H9 (cell line): ENCODE measurements at regions not wholly inside any gene's neighbourhood (a gene's known extent, or its start where the extent isn't known, plus 50 kb on each side); places are given as distances from the start of the nearest gene placed in this dataset.

Source experiments
- DNase-seq: peaks from one replicate; pipeline ENCODE4 v3.0.0-alpha.2; 2017
- H2AFZ ChIP-seq: one replicate; pipeline ENCODE4 v1.6.1; 2013; ENCODE audit warnings: mild to moderate bottlenecking, low read length, control low read depth, moderate library complexity
- H2AK5ac ChIP-seq: 2 replicates; pipeline ENCODE4 v1.6.1; 2013; ENCODE audit warnings: low read length, control low read depth, mixed read lengths; ENCODE audit not compliant: insufficient read length
- H2BK120ac ChIP-seq: one replicate; pipeline ENCODE4 v1.6.1; 2013; ENCODE audit warnings: low read depth, mild to moderate bottlenecking, low read length, control low read depth, inconsistent platforms; ENCODE audit not compliant: poor library complexity, severe bottlenecking
- H2BK12ac ChIP-seq: 2 replicates; pipeline ENCODE4 v1.6.1; 2013; ENCODE audit warnings: low read length, control low read depth, mixed read lengths, low read depth; ENCODE audit not compliant: insufficient read length
- H2BK15ac ChIP-seq: 2 replicates; pipeline ENCODE4 v1.6.1; 2013; ENCODE audit warnings: low read depth, low read length, control low read depth
- H2BK20ac ChIP-seq: one replicate; pipeline ENCODE4 v1.6.1; 2013; ENCODE audit warnings: low read depth, mild to moderate bottlenecking, low read length, control low read depth, inconsistent platforms; ENCODE audit not compliant: poor library complexity, severe bottlenecking
- H2BK5ac ChIP-seq: 2 replicates; pipeline ENCODE4 v1.6.1; 2013; ENCODE audit warnings: low read length, control low read depth, mixed read lengths; ENCODE audit not compliant: insufficient read length
- H3K14ac ChIP-seq: 2 replicates; pipeline ENCODE4 v1.6.1; 2013; ENCODE audit warnings: low read length, control low read depth; ENCODE audit not compliant: insufficient read depth
- H3K18ac ChIP-seq: 2 replicates; pipeline ENCODE4 v1.6.1; 2013; ENCODE audit warnings: low read depth, mild to moderate bottlenecking, mixed read lengths, low read length, control low read depth; ENCODE audit not compliant: insufficient read length
- H3K23ac ChIP-seq: 2 replicates; pipeline ENCODE4 v1.6.1; 2013; ENCODE audit warnings: low read length, control low read depth, mixed read lengths, low read depth; ENCODE audit not compliant: insufficient read length
- H3K23me2 ChIP-seq: 2 replicates; pipeline ENCODE4 v1.6.1; 2013; ENCODE audit warnings: low read depth, mild to moderate bottlenecking, mixed read lengths, low read length, control low read depth; ENCODE audit not compliant: insufficient read length, poor library complexity, severe bottlenecking
- H3K27ac ChIP-seq: 2 replicates; pipeline ENCODE4 v1.5.1; 2013; ENCODE audit warnings: low read length, control low read depth, mixed read lengths, low read depth; ENCODE audit not compliant: insufficient read length
- H3K27me3 ChIP-seq: 2 replicates; pipeline ENCODE4 v1.6.1; 2013; ENCODE audit warnings: low read length, control low read depth, inconsistent platforms; ENCODE audit not compliant: insufficient read depth
- H3K4ac ChIP-seq: 2 replicates; pipeline ENCODE4 v1.6.1; 2013; ENCODE audit warnings: low read depth, mild to moderate bottlenecking, control low read depth, inconsistent platforms, low read length, moderate library complexity
- H3K4me1 ChIP-seq: 2 replicates; pipeline ENCODE4 v1.6.1; 2013; ENCODE audit warnings: low read length, control low read depth, inconsistent platforms; ENCODE audit not compliant: insufficient read depth
- H3K4me2 ChIP-seq: 2 replicates; pipeline ENCODE4 v1.6.1; 2013; ENCODE audit warnings: low read length, control low read depth, mixed read lengths; ENCODE audit not compliant: insufficient read length, insufficient read depth
- H3K56ac ChIP-seq: 2 replicates; pipeline ENCODE4 v1.6.1; 2013; ENCODE audit warnings: low read depth, mild to moderate bottlenecking, mixed read lengths, low read length, control low read depth; ENCODE audit not compliant: insufficient read length
- H3K79me1 ChIP-seq: 2 replicates; pipeline ENCODE4 v1.6.1; 2013; ENCODE audit warnings: low read depth, mild to moderate bottlenecking, moderate library complexity, low read length, control low read depth, inconsistent platforms; ENCODE audit not compliant: insufficient read depth, poor library complexity, severe bottlenecking
- H3K79me2 ChIP-seq: 2 replicates; pipeline ENCODE4 v1.6.1; 2013; ENCODE audit warnings: low read length, control low read depth, inconsistent platforms; ENCODE audit not compliant: insufficient read depth
- H3K9ac ChIP-seq: 2 replicates; pipeline ENCODE4 v1.6.1; 2013; ENCODE audit warnings: low read length, control low read depth, mixed read lengths; ENCODE audit not compliant: insufficient read length; ENCODE audit errors: extremely low read depth
- H3K9me3 ChIP-seq: one replicate; pipeline ENCODE4 v1.6.1; 2013; ENCODE audit warnings: low read depth, low read length, inconsistent platforms; ENCODE audit not compliant: control insufficient read depth
- H3T11ph ChIP-seq: one replicate; pipeline ENCODE4 v1.6.1; 2013; ENCODE audit warnings: mild to moderate bottlenecking, low read length, control low read depth, inconsistent platforms
- H4K20me1 ChIP-seq: one replicate; pipeline ENCODE4 v1.6.1; 2013; ENCODE audit not compliant: control insufficient read depth, insufficient read length, insufficient read depth
- H4K5ac ChIP-seq: 2 replicates; pipeline ENCODE4 v1.6.1; 2013; ENCODE audit warnings: low read depth, mild to moderate bottlenecking, mixed read lengths, low read length, control low read depth; ENCODE audit not compliant: insufficient read length
- H4K8ac ChIP-seq: replicated peaks from 2 replicates; pipeline ENCODE4 v1.6.1; 2013; ENCODE audit warnings: low read length, control low read depth, mixed read lengths, low read depth; ENCODE audit not compliant: insufficient read length
- H4K91ac ChIP-seq: 2 replicates; pipeline ENCODE4 v1.6.1; 2013; ENCODE audit warnings: low read depth, mild to moderate bottlenecking, moderate library complexity, mixed read lengths, low read length, control low read depth; ENCODE audit not compliant: insufficient read length
- H3K27ac Mint-ChIP-seq, 3 experiments: 2 replicates in 2 of 3; 3 replicates in 1 of 3; pipeline ENCODE4 v1.8.0; 2020 to 2021; ENCODE audit warnings: mixed read lengths in 3 of 3, mild to moderate bottlenecking in 1 of 3, moderate library complexity in 1 of 3
- H3K27me3 Mint-ChIP-seq: 2 replicates; pipeline ENCODE4 v1.8.0; 2021; ENCODE audit warnings: low read depth, mild to moderate bottlenecking, moderate library complexity, mixed read lengths
- H3K36me3 Mint-ChIP-seq, 3 experiments: 2 replicates in 2 of 3; 3 replicates in 1 of 3; pipeline ENCODE4 v1.8.0; 2020 to 2021; ENCODE audit warnings: low read depth in 3 of 3, mixed read lengths in 3 of 3; ENCODE audit not compliant: insufficient read depth in 1 of 3
- H3K4me1 Mint-ChIP-seq, 2 experiments: 2 replicates each; pipeline ENCODE4 v1.8.0; 2020; ENCODE audit warnings: mixed read lengths in 2 of 2
- H3K4me3 Mint-ChIP-seq, 2 experiments: 2 replicates in 1 of 2; 3 replicates in 1 of 2; pipeline ENCODE4 v1.8.0; 2020 to 2021; ENCODE audit warnings: mild to moderate bottlenecking in 2 of 2, mixed read lengths in 2 of 2, moderate library complexity in 1 of 2
- H3K9me3 Mint-ChIP-seq, 2 experiments: 2 replicates in 1 of 2; 3 replicates in 1 of 2; pipeline ENCODE4 v1.8.0; 2020; ENCODE audit warnings: mild to moderate bottlenecking in 2 of 2, mixed read lengths in 2 of 2, moderate library complexity in 1 of 2
- WGBS: extraction: QIAGEN DNeasy Blood & Tissue Kit; methylation state at CpG from one replicate; pipeline ENCODE4 v1.1.7; 2013; ENCODE audit warnings: missing lambda C conversion rate, low lambda C conversion rate, mixed read lengths; ENCODE audit not compliant: insufficient read length; ENCODE audit errors: extremely low coverage; 5-methylcytosine and 5-hydroxymethylcytosine counted together
- TF ChIP-seq, protein P1 (sequence below): fragments of 200-600 bp; sonication (generic); conservative IDR thresholded peaks from 3 replicates; pipeline ENCODE4 v1.8.0; 2021; ENCODE audit warnings: antibody characterized with exemption, mild to moderate bottlenecking

DNA sequence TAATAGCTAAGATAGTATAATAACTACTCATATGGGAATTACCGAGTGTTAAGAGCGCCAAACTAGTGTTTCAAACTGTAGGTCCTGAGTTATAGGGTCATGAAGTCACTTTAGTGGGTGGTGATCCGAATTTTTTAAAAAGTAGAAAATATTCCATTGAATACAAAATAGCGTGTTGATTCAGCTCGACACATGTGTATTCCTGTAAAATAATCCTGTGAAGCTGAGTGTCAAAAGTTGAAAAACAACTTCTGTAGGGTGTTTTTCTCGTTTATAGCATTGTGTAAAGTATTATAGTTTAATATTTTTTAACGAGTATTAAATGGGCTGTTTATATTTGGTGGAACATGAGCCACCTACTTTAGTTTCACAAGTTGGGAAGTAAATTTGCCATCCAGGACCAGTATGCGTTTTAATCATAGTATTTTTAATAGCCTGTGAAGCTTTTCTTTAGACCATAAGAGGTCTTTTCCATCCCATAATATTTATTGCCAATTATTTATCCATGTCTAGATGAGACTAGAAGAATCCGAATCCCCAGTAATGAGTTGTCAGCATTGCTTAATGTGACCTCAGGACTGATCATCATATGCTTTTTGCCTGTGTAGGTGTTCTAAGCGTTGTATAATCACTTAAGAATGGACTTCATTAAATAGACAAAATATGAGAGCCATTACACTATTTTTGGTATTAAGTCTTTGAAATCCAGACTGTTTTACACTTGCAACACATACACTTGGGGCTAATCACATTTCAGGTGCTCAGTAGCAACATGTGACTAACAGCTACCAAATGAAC lies 84.1 kb downstream of the PTPDC1 start:
- H3K56ac ChIP-seq = no peak overlapping the region
- no peaks in the 10 kb centered on the region for H3K9me3 ChIP-seq
- H4K5ac ChIP-seq = no peak overlapping the region
- H3K23ac ChIP-seq = no peak overlapping the region
- H3K14ac ChIP-seq = no peak overlapping the region
- H3K36me3 Mint-ChIP-seq = peaks cover 10 to 19% (median 12%) of the 10 kb centered on the region in 3 experiments
- no peak overlapping the region for H3K27ac ChIP-seq
- peak overlapping the region; percentile 98 for H3K9ac ChIP-seq
- no peak overlapping the region for H4K91ac ChIP-seq
- no peaks in the 10 kb centered on the region for H3K79me1 ChIP-seq
- H2AK5ac ChIP-seq = no peak overlapping the region
- no peak for DNase-seq
- H3K9me3 Mint-ChIP-seq = no peaks in the 10 kb centered on the region; a peak in 1 of 5 replicates
- peak overlapping the region; percentile 91 for H3K4me2 ChIP-seq
- H3K27me3 Mint-ChIP-seq = no peaks in the 10 kb centered on the region
- peaks cover 52% of the 10 kb centered on the region; the same call in 1 of the 2 replicates for H3K79me2 ChIP-seq
- H3T11ph ChIP-seq = no peak overlapping the region
- no peaks in the 10 kb centered on the region for H3K27me3 ChIP-seq
- H3K23me2 ChIP-seq = no peaks in the 10 kb centered on the region
- no peak overlapping the region for H2BK20ac ChIP-seq
- H3K18ac ChIP-seq = no peak overlapping the region
- H2AFZ ChIP-seq = no peak overlapping the region
- no peak overlapping the region for H2BK15ac ChIP-seq
- no peak overlapping the region for H2BK12ac ChIP-seq
- H3K4me1 Mint-ChIP-seq = peaks cover 32 to 51% of the 10 kb centered on the region in 2 experiments
- TF ChIP-seq, protein P1, sequence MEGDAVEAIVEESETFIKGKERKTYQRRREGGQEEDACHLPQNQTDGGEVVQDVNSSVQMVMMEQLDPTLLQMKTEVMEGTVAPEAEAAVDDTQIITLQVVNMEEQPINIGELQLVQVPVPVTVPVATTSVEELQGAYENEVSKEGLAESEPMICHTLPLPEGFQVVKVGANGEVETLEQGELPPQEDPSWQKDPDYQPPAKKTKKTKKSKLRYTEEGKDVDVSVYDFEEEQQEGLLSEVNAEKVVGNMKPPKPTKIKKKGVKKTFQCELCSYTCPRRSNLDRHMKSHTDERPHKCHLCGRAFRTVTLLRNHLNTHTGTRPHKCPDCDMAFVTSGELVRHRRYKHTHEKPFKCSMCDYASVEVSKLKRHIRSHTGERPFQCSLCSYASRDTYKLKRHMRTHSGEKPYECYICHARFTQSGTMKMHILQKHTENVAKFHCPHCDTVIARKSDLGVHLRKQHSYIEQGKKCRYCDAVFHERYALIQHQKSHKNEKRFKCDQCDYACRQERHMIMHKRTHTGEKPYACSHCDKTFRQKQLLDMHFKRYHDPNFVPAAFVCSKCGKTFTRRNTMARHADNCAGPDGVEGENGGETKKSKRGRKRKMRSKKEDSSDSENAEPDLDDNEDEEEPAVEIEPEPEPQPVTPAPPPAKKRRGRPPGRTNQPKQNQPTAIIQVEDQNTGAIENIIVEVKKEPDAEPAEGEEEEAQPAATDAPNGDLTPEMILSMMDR = no peak
- no peak overlapping the region for H3K4ac ChIP-seq
- H2BK5ac ChIP-seq = no peak overlapping the region
- H3K4me3 Mint-ChIP-seq = peak overlapping the region; percentile 94
- H3K4me1 ChIP-seq = no peaks in the 10 kb centered on the region
- H4K8ac ChIP-seq = no peak overlapping the region
- no CpG with 5 or more reads among the region's 10 CpGs for WGBS
- H2BK120ac ChIP-seq = no peak overlapping the region
- H4K20me1 ChIP-seq = no peaks in the 10 kb centered on the region
- H3K27ac Mint-ChIP-seq = peak overlapping the region in 2 of 3 experiments; percentile 98 to 99; a peak in 2 of 7 replicates
